SK-N-SH treated with all-trans-retinoic acid at 6 μM for 48 hours (cell line): ENCODE measurements at regions not wholly inside any gene's neighbourhood (a gene's known extent, or its start where the extent isn't known, plus 50 kb on each side); places are given as distances from the start of the nearest gene placed in this dataset.

Experiments used
- CREB5 ChIP-seq: fragments of 250-450 bp; sonication (Bioruptor Pico); IDR thresholded peaks from 2 replicates; pipeline ENCODE4 v1.5.1; 2020; ENCODE audit warnings: low read depth, mild to moderate bottlenecking, moderate library complexity
- CSRNP3 ChIP-seq: fragments of 250-450 bp; sonication (Bioruptor Pico); IDR thresholded peaks from 2 replicates; pipeline ENCODE4 v1.5.1; 2021; ENCODE audit warnings: mild to moderate bottlenecking, moderate library complexity
- ESRRG ChIP-seq: fragments of 250-450 bp; sonication (Bioruptor Pico); IDR thresholded peaks from 2 replicates; pipeline ENCODE4 v1.6.1; 2021; ENCODE audit warnings: mild to moderate bottlenecking
- GLIS3 ChIP-seq: fragments of 250-450 bp; sonication (Bioruptor Pico); IDR thresholded peaks from 2 replicates; pipeline ENCODE4 v1.5.0; 2020; ENCODE audit warnings: mild to moderate bottlenecking, moderate library complexity
- ISL1 ChIP-seq: fragments of 250-450 bp; sonication (Bioruptor Pico); IDR thresholded peaks from 2 replicates; pipeline ENCODE4 v2.1.2; 2022; ENCODE audit warnings: mild to moderate bottlenecking, moderate library complexity
- PATZ1 ChIP-seq: fragments of 250-450 bp; sonication (Bioruptor Pico); IDR thresholded peaks from 2 replicates; pipeline ENCODE4 v1.8.0; 2020; ENCODE audit warnings: mild to moderate bottlenecking, moderate library complexity, borderline replicate concordance
- POU6F1 ChIP-seq: fragments of 250-450 bp; sonication (Bioruptor Pico); IDR thresholded peaks from 2 replicates; pipeline ENCODE4 v1.8.0; 2021; ENCODE audit warnings: low read depth, mild to moderate bottlenecking, moderate library complexity, borderline replicate concordance
- PPARA ChIP-seq: fragments of 250-450 bp; sonication (Bioruptor Pico); IDR thresholded peaks from 2 replicates; pipeline ENCODE4 v1.5.0; 2020; ENCODE audit warnings: mild to moderate bottlenecking, borderline replicate concordance
- RARB ChIP-seq: fragments of 250-450 bp; sonication (Bioruptor Pico); IDR thresholded peaks from 2 replicates; pipeline ENCODE4 v1.8.0; 2021; ENCODE audit warnings: mild to moderate bottlenecking, moderate library complexity
- SNAI2 ChIP-seq: fragments of 250-450 bp; sonication (Bioruptor Pico); IDR thresholded peaks from 2 replicates; pipeline ENCODE4 v1.5.0; 2020; ENCODE audit warnings: mild to moderate bottlenecking, moderate library complexity
- TCF4 ChIP-seq: fragments of 250-450 bp; sonication (Bioruptor Pico); IDR thresholded peaks from 2 replicates; pipeline ENCODE4 v1.8.0; 2021; ENCODE audit warnings: mild to moderate bottlenecking, moderate library complexity, borderline replicate concordance
- ZFP3 ChIP-seq: fragments of 250-450 bp; sonication (Bioruptor Pico); IDR thresholded peaks from 2 replicates; pipeline ENCODE4 v1.5.0; 2020; ENCODE audit warnings: mild to moderate bottlenecking, moderate library complexity

GRCh38 chr16:58923094-58923493 is 189.0 kb upstream of the GOT2 start:
- TF ChIP-seq CSRNP3 (CRISPR knock-in tag): no peak
- no peak for TF ChIP-seq GLIS3
- TF ChIP-seq TCF4: no peak
- TF ChIP-seq ZFP3 (CRISPR knock-in tag): no peak
- TF ChIP-seq ISL1 (CRISPR knock-in tag): no peak
- TF ChIP-seq PATZ1 (CRISPR knock-in tag): no peak
- no peak for TF ChIP-seq CREB5 (CRISPR knock-in tag)
- TF ChIP-seq PPARA (CRISPR knock-in tag): no peak
- TF ChIP-seq RARB (CRISPR knock-in tag): no peak
- no peak for TF ChIP-seq POU6F1 (CRISPR knock-in tag)
- no peak for TF ChIP-seq SNAI2 (CRISPR knock-in tag)
- no peak for TF ChIP-seq ESRRG (CRISPR knock-in tag)
